Gastrocnemius medialis (tissue), 4 donors: ENCODE measurements at regions not wholly inside any gene's neighbourhood (a gene's known extent, or its start where the extent isn't known, plus 50 kb on each side); places are given as distances from the start of the nearest gene placed in this dataset.

Experiments used
- ATAC-seq, 2 donors: fragments of 150-250 bp; one replicate each; pipeline ENCODE4 v1.9.1; 2016
- DNase-seq, 2 donors: peaks; one replicate each; pipeline ENCODE4 v3.0.0-alpha.2; 2019
- H3K27ac ChIP-seq, 4 donors: fragments of 200-600 bp; sonication (generic); 1 replicate in 1 of 4; 2 replicates in 3 of 4; pipeline ENCODE4 v1.5.1; 2016 to 2018; ENCODE audit warnings: mild to moderate bottlenecking in 2 of 4, moderate library complexity in 1 of 4
- H3K27me3 ChIP-seq, 3 donors: fragments of 200-600 bp; sonication (generic) in 2 of 3; 1 replicate in 1 of 3; 2 replicates in 2 of 3; pipeline versions ENCODE4 v1.5.1 to v1.6.0; 2016 to 2019; ENCODE audit warnings: mild to moderate bottlenecking in 1 of 3, moderate library complexity in 1 of 3
- H3K36me3 ChIP-seq, 2 donors: fragments of 200-600 bp; sonication (generic) in 1 of 2; one replicate each; pipeline ENCODE4 v1.5.1; 2017 to 2018
- H3K4me1 ChIP-seq, 2 donors: fragments of 200-600 bp; sonication (generic) in 1 of 2; one replicate each; pipeline ENCODE4 v1.5.1; 2016 to 2017; ENCODE audit warnings: mild to moderate bottlenecking in 2 of 2
- H3K4me3 ChIP-seq, 4 donors: fragments of 200-600 bp; sonication (generic) in 3 of 4; 1 replicate in 1 of 4; 2 replicates in 3 of 4; pipeline ENCODE4 v1.5.1; 2016 to 2019; ENCODE audit warnings: mild to moderate bottlenecking in 2 of 4
- H3K9me3 ChIP-seq, 3 donors: fragments of 200-600 bp; sonication (generic) in 2 of 3; 1 replicate in 1 of 3; 2 replicates in 2 of 3; pipeline ENCODE4 v1.5.1; 2016 to 2019
- POLR2A ChIP-seq, 2 donors: fragments of 450-650 bp; IDR thresholded peaks; one replicate each; pipeline ENCODE4 v1.6.1; 2017; ENCODE audit warnings: antibody characterized with exemption in 2 of 2, mild to moderate bottlenecking in 2 of 2, moderate library complexity in 2 of 2
- in situ Hi-C, 4 donors: fragments of 200-750 bp; cut with MboI; loops; one replicate each; pipeline versions ENCODE4 v1.15.0 to v1.8.0; 2017; ENCODE audit warnings: low sequenced_read_pairs in 4 of 4
- intact Hi-C: fragments of 100-400 bp; cut with DNase I; formaldehyde crosslinking; loops from one replicate; pipeline ENCODE4 v1.15.1; 2023; ENCODE audit warnings: low total_unique reads
- TF ChIP-seq, protein P1 (sequence below), 5 experiments: fragments of 450-650 bp in 3 of 5; fragments of 200-600 bp in 2 of 5; sonication (generic) in 2 of 5; IDR thresholded peaks in 4 of 5; conservative IDR thresholded peaks in 1 of 5; 1 replicate in 4 of 5; 2 replicates in 1 of 5; pipeline ENCODE4 v1.5.1; 2016 to 2019; ENCODE audit warnings: antibody characterized with exemption in 5 of 5, mild to moderate bottlenecking in 3 of 5, moderate library complexity in 3 of 5

DNA sequence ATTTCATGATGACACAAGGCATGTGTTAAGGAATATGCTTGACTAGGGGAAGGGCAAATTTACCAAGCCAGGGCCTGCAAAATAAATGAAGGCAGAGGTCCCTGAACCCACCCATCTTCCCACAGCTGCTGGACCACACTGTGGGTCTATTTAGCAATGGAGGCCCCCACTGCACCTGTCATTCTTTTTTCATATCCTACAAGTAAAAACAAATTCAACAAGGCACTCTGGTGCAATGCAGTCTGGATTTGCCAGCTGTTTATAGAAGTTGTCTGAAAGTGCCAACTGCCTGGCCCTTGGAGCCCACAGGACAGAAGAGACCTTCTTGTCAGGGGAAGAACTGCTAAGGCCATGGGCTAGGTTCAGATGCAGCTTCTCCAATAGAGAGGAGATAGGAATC lies 112.8 kb upstream of the ATL2 start:
- DNase-seq = no peak
- in situ Hi-C loops = no loop called here
- no peak for ATAC-seq
- intact Hi-C loops = loop anchor here (5.0 kb wide), 2 partner anchors 37 to 113 kb away; partner anchors contain the start of gene ATL2
- no peak overlapping the region for H3K4me3 ChIP-seq
- no peak overlapping the region for H3K27ac ChIP-seq
- no peaks in the 10 kb centered on the region for H3K36me3 ChIP-seq
- peaks cover 25 to 35% of the 10 kb centered on the region in 2 donors for H3K4me1 ChIP-seq
- H3K9me3 ChIP-seq = no peaks in the 10 kb centered on the region
- TF ChIP-seq, protein P1, sequence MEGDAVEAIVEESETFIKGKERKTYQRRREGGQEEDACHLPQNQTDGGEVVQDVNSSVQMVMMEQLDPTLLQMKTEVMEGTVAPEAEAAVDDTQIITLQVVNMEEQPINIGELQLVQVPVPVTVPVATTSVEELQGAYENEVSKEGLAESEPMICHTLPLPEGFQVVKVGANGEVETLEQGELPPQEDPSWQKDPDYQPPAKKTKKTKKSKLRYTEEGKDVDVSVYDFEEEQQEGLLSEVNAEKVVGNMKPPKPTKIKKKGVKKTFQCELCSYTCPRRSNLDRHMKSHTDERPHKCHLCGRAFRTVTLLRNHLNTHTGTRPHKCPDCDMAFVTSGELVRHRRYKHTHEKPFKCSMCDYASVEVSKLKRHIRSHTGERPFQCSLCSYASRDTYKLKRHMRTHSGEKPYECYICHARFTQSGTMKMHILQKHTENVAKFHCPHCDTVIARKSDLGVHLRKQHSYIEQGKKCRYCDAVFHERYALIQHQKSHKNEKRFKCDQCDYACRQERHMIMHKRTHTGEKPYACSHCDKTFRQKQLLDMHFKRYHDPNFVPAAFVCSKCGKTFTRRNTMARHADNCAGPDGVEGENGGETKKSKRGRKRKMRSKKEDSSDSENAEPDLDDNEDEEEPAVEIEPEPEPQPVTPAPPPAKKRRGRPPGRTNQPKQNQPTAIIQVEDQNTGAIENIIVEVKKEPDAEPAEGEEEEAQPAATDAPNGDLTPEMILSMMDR (IDR thresholded peaks at IDR 0.05 in 4 of 5, conservative IDR thresholded peaks at IDR 0.05 in 1 of 5) = no peak
- no peak for TF ChIP-seq POLR2A (IDR thresholded peaks at IDR 0.05)
- H3K27me3 ChIP-seq = no peaks in the 10 kb centered on the region

DNA sequence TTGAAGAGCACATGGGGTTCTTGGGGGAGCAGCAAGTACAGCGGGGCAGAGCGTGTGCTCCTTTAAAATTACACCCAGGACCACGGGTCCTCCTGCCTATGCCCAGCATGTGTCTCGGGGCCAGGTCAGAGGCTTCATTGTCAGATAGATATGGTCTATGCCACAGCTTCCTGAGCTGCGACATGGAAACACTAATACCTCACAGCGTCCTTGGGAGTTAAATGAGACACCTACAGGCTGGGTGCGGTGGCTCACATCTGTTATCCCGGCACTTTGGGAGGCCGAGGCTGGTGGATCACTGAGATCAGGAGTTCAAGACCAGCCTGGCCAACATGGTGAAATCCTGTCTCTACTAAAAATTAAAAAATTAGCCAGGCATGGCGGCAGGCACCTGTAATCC lies 110.8 kb upstream of the ATL2 start:
- Histone ChIP-seq H3K27ac (peak overlapping the region in 2 of 4 donors; percentile 63 to 75), H3K4me1 (peaks cover 26 to 34% of the 10 kb centered on the region in 2 donors), H3K27me3 (no peaks in the 10 kb centered on the region), H3K9me3 (no peaks in the 10 kb centered on the region), H3K4me3 (no peak overlapping the region), H3K36me3 (no peaks in the 10 kb centered on the region)
- in situ Hi-C loops = no loop called here
- intact Hi-C loops = no loop called here
- TF ChIP-seq, protein P1 (IDR thresholded peaks at IDR 0.05 in 4 of 5, conservative IDR thresholded peaks at IDR 0.05 in 1 of 5) = no peak
- no peak for TF ChIP-seq POLR2A (IDR thresholded peaks at IDR 0.05)
- DNase-seq (no peak), ATAC-seq (no peak)

DNA sequence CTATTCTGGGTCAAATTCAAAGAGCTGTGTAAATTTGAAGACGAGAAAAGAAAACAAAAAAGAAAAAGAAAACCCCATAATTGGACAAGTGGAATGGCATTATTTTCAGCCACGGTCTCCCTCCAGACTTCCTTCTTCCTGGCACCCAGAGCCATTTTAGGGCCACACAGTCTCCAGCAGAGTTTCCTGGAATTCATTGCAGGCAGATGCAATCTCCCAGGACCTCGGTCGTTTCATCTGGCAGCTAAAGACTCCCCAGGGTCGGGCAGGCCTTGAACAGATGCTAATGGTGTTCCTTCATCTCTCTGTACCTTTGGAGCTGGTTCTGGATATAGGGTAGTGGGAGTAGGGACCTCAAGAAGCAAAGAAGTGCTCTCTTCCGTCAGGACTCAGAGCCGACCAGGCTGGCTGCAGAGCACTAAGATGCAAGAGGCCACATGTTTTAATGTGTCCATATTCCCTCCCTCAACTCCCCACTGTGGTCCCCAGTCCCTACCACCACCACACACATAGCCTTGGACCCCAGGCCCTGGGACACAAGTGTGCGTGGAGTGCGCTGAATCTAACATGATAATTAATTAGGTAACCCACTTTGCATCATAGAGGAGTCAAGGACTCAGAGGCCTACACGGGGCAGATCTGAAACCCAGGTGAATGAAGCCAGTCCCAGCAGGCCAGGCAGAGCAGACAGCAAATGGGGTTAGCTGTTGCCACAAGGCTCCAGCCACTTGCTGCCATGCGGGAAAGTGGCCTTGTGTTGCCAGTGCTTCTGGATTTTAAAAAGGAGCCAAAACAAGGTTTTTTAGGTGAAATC lies 109.3 kb upstream of the ATL2 start:
- DNase-seq (no peak), ATAC-seq (no peak)
- H3K4me3 ChIP-seq = no peak overlapping the region
- in situ Hi-C loops = no loop called here
- H3K4me1 ChIP-seq = peaks cover 26 to 30% of the 10 kb centered on the region in 2 donors
- TF ChIP-seq, protein P1 (IDR thresholded peaks at IDR 0.05 in 4 of 5, conservative IDR thresholded peaks at IDR 0.05 in 1 of 5) = no peak
- no peak for TF ChIP-seq POLR2A (IDR thresholded peaks at IDR 0.05)
- peak overlapping the region; percentile 35 to 82 (median 69) for H3K27ac ChIP-seq
- no peaks in the 10 kb centered on the region for H3K36me3 ChIP-seq
- no peaks in the 10 kb centered on the region for H3K9me3 ChIP-seq
- intact Hi-C loops = no loop called here
- no peaks in the 10 kb centered on the region for H3K27me3 ChIP-seq

DNA sequence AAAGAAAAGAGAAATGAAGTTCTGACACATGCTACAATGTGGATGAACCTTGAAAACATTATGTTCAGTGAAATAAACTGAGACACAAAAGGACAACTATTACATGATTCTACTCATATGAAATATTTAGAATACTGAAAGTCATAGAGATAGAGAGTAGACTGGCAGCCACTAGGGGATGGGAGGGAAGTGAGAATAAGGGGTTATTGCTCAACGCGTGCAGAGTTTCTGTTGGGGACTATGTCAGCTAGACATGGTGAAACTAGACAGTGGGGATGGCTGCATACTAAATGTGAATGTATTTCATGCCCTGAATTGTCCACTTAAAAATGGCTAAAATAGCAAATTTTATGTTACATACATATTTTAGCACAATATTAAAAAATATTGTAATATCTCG lies 108.7 kb upstream of the ATL2 start:
- intact Hi-C loops (no loop called here), in situ Hi-C loops (no loop called here)
- peaks cover 26 to 30% of the 10 kb centered on the region in 2 donors for H3K4me1 ChIP-seq
- H3K27ac ChIP-seq = peak overlapping the region; percentile 15 to 82 (median 69)
- peak in 1 of 2 donors; percentile 47 for DNase-seq
- no peak overlapping the region for H3K4me3 ChIP-seq
- H3K36me3 ChIP-seq = no peaks in the 10 kb centered on the region
- ATAC-seq = peak; percentile 48 to 84
- TF ChIP-seq POLR2A (IDR thresholded peaks at IDR 0.05) = no peak
- TF ChIP-seq, protein P1 (IDR thresholded peaks at IDR 0.05 in 4 of 5, conservative IDR thresholded peaks at IDR 0.05 in 1 of 5) = peak in 3 of 5 experiments; percentile 8 to 40 (median 30)
- H3K27me3 ChIP-seq = no peaks in the 10 kb centered on the region
- peaks cover 0 to 4% (median 0%) of the 10 kb centered on the region in 3 donors for H3K9me3 ChIP-seq
